Kidney (tissue), 13 donors: ENCODE measurements at regions not wholly inside any gene's neighbourhood (a gene's known extent, or its start where the extent isn't known, plus 50 kb on each side); places are given as distances from the start of the nearest gene placed in this dataset.

Experiments
- DNase-seq, 5 donors: peaks; one replicate each; pipeline ENCODE4 v3.0.0-alpha.2; 2013 to 2020
- FAIRE-seq: peaks from 2 replicates; lab custom pipeline; 2012; peaks lifted over from hg19 to GRCh38; lab: Jason Lieb, UNC
- H3K27ac ChIP-seq, 2 donors: one replicate each; pipeline ENCODE4 v1.7.0; 2013; ENCODE audit warnings: low read depth in 2 of 2, low read length in 2 of 2, inconsistent platforms in 1 of 2
- H3K27me3 ChIP-seq: one replicate; pipeline ENCODE4 v1.7.1; 2013; ENCODE audit warnings: low read length, inconsistent platforms; ENCODE audit not compliant: control insufficient read depth, insufficient read depth
- H3K36me3 ChIP-seq, 3 donors: one replicate each; pipeline versions ENCODE4 v1.7.0 to v1.7.1; 2013; ENCODE audit warnings: low read length in 3 of 3, control low read depth in 1 of 3, inconsistent platforms in 1 of 3; ENCODE audit not compliant: insufficient read depth in 3 of 3, control insufficient read depth in 2 of 3
- H3K4me1 ChIP-seq, 3 donors: one replicate each; pipeline versions ENCODE4 v1.7.0 to v1.7.1; 2013; ENCODE audit warnings: low read length in 3 of 3, inconsistent platforms in 1 of 3, low read depth in 1 of 3; ENCODE audit not compliant: control insufficient read depth in 2 of 3, insufficient read depth in 2 of 3
- H3K4me3 ChIP-seq, 3 donors: one replicate each; pipeline versions ENCODE4 v1.7.0 to v1.8.1; 2013; ENCODE audit warnings: low read length in 3 of 3, control low read depth in 1 of 3, inconsistent platforms in 1 of 3
- H3K9ac ChIP-seq, 3 donors: one replicate each; pipeline versions ENCODE4 v1.7.0 to v1.7.1; 2013; ENCODE audit warnings: low read length in 3 of 3, control low read depth in 1 of 3, inconsistent platforms in 1 of 3
- H3K9me3 ChIP-seq, 3 donors: one replicate each; pipeline versions ENCODE4 v1.7.0 to v1.7.1; 2013; ENCODE audit warnings: low read length in 3 of 3, control low read depth in 1 of 3, inconsistent platforms in 1 of 3; ENCODE audit not compliant: control insufficient read depth in 2 of 3, insufficient read depth in 1 of 3
- intact Hi-C: fragments of 100-400 bp; cut with DNase I; formaldehyde crosslinking; loops from one replicate; pipeline ENCODE4 v1.11.1; 2022
- TF ChIP-seq, protein P1 (sequence below): IDR thresholded peaks from 3 replicates; pipeline ENCODE4 v1.5.1; 2012; ENCODE audit warnings: mild to moderate bottlenecking, moderate library complexity, borderline replicate concordance; ENCODE audit not compliant: insufficient read depth; ENCODE audit errors: extremely low read depth
- donor health status: control.
- donor health status: control.
- donor health status: control.
- donor health status: control.
- donor health status: control.
- donor health status: DM: yes; HTN: yes; CAD: no.
- donor health status: Normal renal cell carcinoma (clear cell type).

DNA sequence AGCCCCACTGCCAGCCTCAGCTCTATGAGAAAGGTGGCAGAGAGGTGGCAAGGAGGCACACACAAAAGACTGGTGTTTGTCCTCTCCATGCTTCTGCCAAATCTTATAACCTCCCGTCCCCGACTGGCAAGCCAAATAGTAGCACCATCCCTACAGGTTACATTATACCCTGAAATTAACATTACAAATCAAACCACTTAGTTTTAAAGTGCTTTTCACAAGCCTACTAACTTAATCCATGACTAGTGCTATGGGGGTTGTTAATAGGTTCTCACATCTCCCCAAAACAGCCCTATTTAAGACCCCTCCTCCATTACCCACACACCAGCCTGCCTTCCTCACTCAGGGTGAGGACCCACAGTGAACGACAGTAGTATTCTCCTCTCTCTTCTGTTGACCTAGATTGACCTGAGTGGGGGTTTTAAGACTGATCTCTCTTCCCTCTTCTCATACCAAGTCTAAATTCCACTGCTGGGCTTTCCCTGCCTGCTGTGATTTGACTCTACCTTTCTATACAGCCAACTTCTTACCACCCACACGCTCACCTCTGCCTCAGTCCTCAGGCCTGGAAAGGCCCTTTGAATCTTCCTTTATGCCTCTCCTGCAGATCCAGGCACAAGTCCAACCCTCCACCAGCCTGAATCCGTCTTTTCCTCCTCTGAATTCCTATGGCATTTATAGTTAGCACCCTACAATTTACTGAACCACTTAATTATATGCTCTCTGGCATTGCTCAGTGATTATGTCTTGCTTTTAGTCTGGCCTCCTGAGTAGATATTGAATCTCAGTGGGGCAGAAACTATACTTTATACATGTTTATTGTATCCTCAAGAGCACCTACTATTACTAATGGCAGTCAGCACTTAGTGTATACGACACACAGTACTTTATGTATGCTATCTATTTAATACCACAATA, 116.1 kb downstream of the TMEM174 start:
- no peaks in the 10 kb centered on the region for H3K9me3 ChIP-seq
- TF ChIP-seq, protein P1, sequence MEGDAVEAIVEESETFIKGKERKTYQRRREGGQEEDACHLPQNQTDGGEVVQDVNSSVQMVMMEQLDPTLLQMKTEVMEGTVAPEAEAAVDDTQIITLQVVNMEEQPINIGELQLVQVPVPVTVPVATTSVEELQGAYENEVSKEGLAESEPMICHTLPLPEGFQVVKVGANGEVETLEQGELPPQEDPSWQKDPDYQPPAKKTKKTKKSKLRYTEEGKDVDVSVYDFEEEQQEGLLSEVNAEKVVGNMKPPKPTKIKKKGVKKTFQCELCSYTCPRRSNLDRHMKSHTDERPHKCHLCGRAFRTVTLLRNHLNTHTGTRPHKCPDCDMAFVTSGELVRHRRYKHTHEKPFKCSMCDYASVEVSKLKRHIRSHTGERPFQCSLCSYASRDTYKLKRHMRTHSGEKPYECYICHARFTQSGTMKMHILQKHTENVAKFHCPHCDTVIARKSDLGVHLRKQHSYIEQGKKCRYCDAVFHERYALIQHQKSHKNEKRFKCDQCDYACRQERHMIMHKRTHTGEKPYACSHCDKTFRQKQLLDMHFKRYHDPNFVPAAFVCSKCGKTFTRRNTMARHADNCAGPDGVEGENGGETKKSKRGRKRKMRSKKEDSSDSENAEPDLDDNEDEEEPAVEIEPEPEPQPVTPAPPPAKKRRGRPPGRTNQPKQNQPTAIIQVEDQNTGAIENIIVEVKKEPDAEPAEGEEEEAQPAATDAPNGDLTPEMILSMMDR: no peak
- no peaks in the 10 kb centered on the region for H3K4me1 ChIP-seq
- no peak for DNase-seq
- FAIRE-seq: no peak
- H3K4me3 ChIP-seq: no peak overlapping the region
- intact Hi-C loops: no loop called here
- H3K36me3 ChIP-seq: no peaks in the 10 kb centered on the region
- H3K27ac ChIP-seq: no peak overlapping the region
- H3K9ac ChIP-seq: no peak overlapping the region
- no peaks in the 10 kb centered on the region for H3K27me3 ChIP-seq

- no peak for DNase-seq
- no peak overlapping the region for H3K9ac ChIP-seq
- H3K4me3 ChIP-seq: no peak overlapping the region
- no peaks in the 10 kb centered on the region for H3K36me3 ChIP-seq
- no peaks in the 10 kb centered on the region for H3K9me3 ChIP-seq
- intact Hi-C loops: no loop called here
- H3K27ac ChIP-seq: no peak overlapping the region
- FAIRE-seq: no peak
- H3K27me3 ChIP-seq: no peaks in the 10 kb centered on the region
- TF ChIP-seq, protein P1: no peak
- H3K4me1 ChIP-seq: peaks cover 5 to 9% (median 8%) of the 10 kb centered on the region in 3 donors
Observed at GRCh38 chr5:73286896-73287295, 113.9 kb downstream of the TMEM174 start.

GRCh38 chr5:73284985-73285384, 112.0 kb downstream of the TMEM174 start:
- H3K9ac ChIP-seq: no peak overlapping the region
- DNase-seq: no peak
- no peak overlapping the region for H3K27ac ChIP-seq
- TF ChIP-seq, protein P1: no peak
- FAIRE-seq: no peak
- intact Hi-C loops: no loop called here
- H3K36me3 ChIP-seq: no peaks in the 10 kb centered on the region
- H3K27me3 ChIP-seq: no peaks in the 10 kb centered on the region
- H3K9me3 ChIP-seq: no peaks in the 10 kb centered on the region
- peaks cover 13 to 23% (median 21%) of the 10 kb centered on the region in 3 donors for H3K4me1 ChIP-seq
- H3K4me3 ChIP-seq: no peak overlapping the region
